H1 (cell line): ENCODE measurements at regions not wholly inside any gene's neighbourhood (a gene's known extent, or its start where the extent isn't known, plus 50 kb on each side); places are given as distances from the start of the nearest gene placed in this dataset.

Experiments
- CTCF ChIA-PET: fragments of 300-600 bp; sonication (Branson Sonifier 250); formaldehyde crosslinking; loops from one replicate; lab custom pipeline; 2021; ENCODE audit not compliant: partially characterized antibody; lab: Charles Lee
- POLR2A ChIA-PET: fragments of 300-600 bp; sonication (Branson Sonifier 250); formaldehyde crosslinking; loops from one replicate; lab custom pipeline; 2021; ENCODE audit warnings: inconsistent platforms; ENCODE audit not compliant: partially characterized antibody; lab: Charles Lee
- DNase-seq, 2 experiments: peaks; one replicate each; pipeline versions ENCODE4 v3.0.0 to v3.0.0-alpha.2; 2010 to 2022; ENCODE audit warnings: low spot score in 2 of 2, low read depth in 1 of 2, mixed read lengths in 1 of 2
- FAIRE-seq: peaks from 2 replicates; lab custom pipeline; 2011; peaks lifted over from hg19 to GRCh38; lab: Jason Lieb, UNC
- H2AFZ ChIP-seq: 2 replicates; pipeline ENCODE4 v1.8.1; 2012; ENCODE audit warnings: low read length, inconsistent platforms
- H2AK5ac ChIP-seq: 2 replicates; pipeline ENCODE4 v1.6.1; 2013; ENCODE audit warnings: low read depth, low read length
- H2BK120ac ChIP-seq: replicated peaks from 2 replicates; pipeline ENCODE3; 2013; ENCODE audit warnings: low read depth, low read length, inconsistent platforms
- H2BK12ac ChIP-seq: 2 replicates; pipeline ENCODE4 v1.6.1; 2013; ENCODE audit warnings: low read depth, low read length
- H2BK15ac ChIP-seq: 2 replicates; pipeline ENCODE4 v1.6.1; 2013; ENCODE audit warnings: low read length
- H2BK20ac ChIP-seq: 2 replicates; pipeline ENCODE4 v1.6.1; 2013; ENCODE audit warnings: low read length
- H2BK5ac ChIP-seq: 2 replicates; pipeline ENCODE4 v1.6.1; 2013; ENCODE audit warnings: low read depth, low read length
- H3K14ac ChIP-seq: 2 replicates; pipeline ENCODE4 v1.6.1; 2013; ENCODE audit warnings: inconsistent platforms; ENCODE audit not compliant: insufficient read length
- H3K18ac ChIP-seq: 2 replicates; pipeline ENCODE4 v1.6.1; 2013; ENCODE audit warnings: low read length; ENCODE audit errors: extremely low read depth
- H3K23ac ChIP-seq: 2 replicates; pipeline ENCODE4 v1.6.1; 2013; ENCODE audit warnings: inconsistent platforms; ENCODE audit not compliant: insufficient read length
- H3K23me2 ChIP-seq: 2 replicates; pipeline ENCODE4 v1.6.1; 2013; ENCODE audit warnings: low read depth, low read length
- H3K27ac ChIP-seq: 2 replicates; pipeline ENCODE4 v1.6.1; 2011; ENCODE audit warnings: low read depth, low read length, inconsistent platforms
- H3K27me3 ChIP-seq, 4 experiments: replicated peaks in 1 of 4; 1 replicate in 1 of 4; 2 replicates in 3 of 4; pipeline versions ENCODE4 v1.6.1 to v1.8.1; 2011 to 2013; ENCODE audit warnings: low read length in 3 of 4, mild to moderate bottlenecking in 3 of 4, inconsistent platforms in 2 of 4, mixed read lengths in 2 of 4, moderate library complexity in 1 of 4; ENCODE audit not compliant: control insufficient read depth in 3 of 4, insufficient read depth in 3 of 4; ENCODE audit errors: extremely low read depth in 1 of 4
- H3K36me3 ChIP-seq, 4 experiments: 2 replicates each; pipeline versions ENCODE4 v1.6.1 to v1.8.1; 2011 to 2013; ENCODE audit warnings: mild to moderate bottlenecking in 4 of 4, low read length in 3 of 4, moderate library complexity in 2 of 4, control low read depth in 1 of 4, inconsistent platforms in 1 of 4; ENCODE audit not compliant: insufficient read depth in 4 of 4, control insufficient read depth in 2 of 4
- H3K4ac ChIP-seq: replicated peaks from 2 replicates; pipeline ENCODE3; 2013; ENCODE audit warnings: low read length, low read depth, mixed read lengths, inconsistent platforms; ENCODE audit not compliant: insufficient read length
- H3K4me1 ChIP-seq, 4 experiments: replicated peaks in 1 of 4; 1 replicate in 1 of 4; 2 replicates in 3 of 4; pipeline versions ENCODE4 v1.6.1 to v1.8.1; 2011 to 2013; ENCODE audit warnings: low read length in 3 of 4, inconsistent platforms in 2 of 4, mixed read lengths in 1 of 4; ENCODE audit not compliant: insufficient read depth in 4 of 4, control insufficient read depth in 3 of 4
- H3K4me2 ChIP-seq, 2 experiments: 2 replicates each; pipeline versions ENCODE4 v1.6.1 to v1.8.1; 2011 to 2013; ENCODE audit warnings: low read depth in 2 of 2, low read length in 2 of 2, control low read depth in 1 of 2, inconsistent platforms in 1 of 2, mild to moderate bottlenecking in 1 of 2; ENCODE audit not compliant: insufficient read depth in 1 of 2
- H3K4me3 ChIP-seq, 4 experiments: fragments of 200-600, 300-600 bp in 1 of 4; sonication (generic), shearing (Covaris generic), sonication (Bioruptor Twin) in 1 of 4; 2 replicates each; pipeline versions ENCODE4 v1.5.1 to v1.8.1; 2011 to 2016; ENCODE audit warnings: low read length in 4 of 4, low read depth in 3 of 4, control low read depth in 2 of 4, inconsistent platforms in 2 of 4, mild to moderate bottlenecking in 2 of 4, mixed read lengths in 1 of 4, moderate library complexity in 1 of 4; ENCODE audit not compliant: insufficient read depth in 2 of 4; ENCODE audit errors: extremely low read depth in 1 of 4
- H3K56ac ChIP-seq: replicated peaks from 2 replicates; pipeline ENCODE3; 2013; ENCODE audit warnings: low read depth, mild to moderate bottlenecking, mixed read lengths, low read length, inconsistent platforms; ENCODE audit not compliant: insufficient read length
- H3K79me1 ChIP-seq: 2 replicates; pipeline ENCODE4 v1.6.1; 2013; ENCODE audit warnings: low read depth, low read length, control low read depth
- H3K79me2 ChIP-seq, 2 experiments: 2 replicates each; pipeline versions ENCODE4 v1.6.1 to v1.8.1; 2012 to 2013; ENCODE audit warnings: low read length in 2 of 2, mild to moderate bottlenecking in 2 of 2, inconsistent platforms in 1 of 2; ENCODE audit not compliant: insufficient read depth in 2 of 2, control insufficient read depth in 1 of 2
- H3K9ac ChIP-seq, 4 experiments: replicated peaks in 1 of 4; 1 replicate in 1 of 4; 2 replicates in 3 of 4; pipeline versions ENCODE4 v1.6.1 to v1.8.1; 2011 to 2013; ENCODE audit warnings: low read depth in 3 of 4, low read length in 3 of 4, control low read depth in 2 of 4, mild to moderate bottlenecking in 2 of 4, moderate library complexity in 2 of 4, inconsistent platforms in 1 of 4; ENCODE audit errors: extremely low read depth in 1 of 4
- H3K9me3 ChIP-seq, 2 experiments: 2 replicates each; pipeline versions ENCODE4 v1.6.1 to v1.8.1; 2012 to 2013; ENCODE audit warnings: mild to moderate bottlenecking in 2 of 2, moderate library complexity in 2 of 2, control low read depth in 1 of 2, inconsistent platforms in 1 of 2, low read depth in 1 of 2, low read length in 1 of 2, mixed read lengths in 1 of 2; ENCODE audit not compliant: insufficient read depth in 2 of 2
- H4K20me1 ChIP-seq, 2 experiments: replicated peaks in 1 of 2; 2 replicates each; pipeline versions ENCODE3 to v1.8.1; 2011 to 2013; ENCODE audit warnings: inconsistent platforms in 2 of 2, low read length in 2 of 2, mild to moderate bottlenecking in 1 of 2; ENCODE audit not compliant: insufficient read depth in 2 of 2, control insufficient read depth in 1 of 2
- H4K5ac ChIP-seq: 2 replicates; pipeline ENCODE4 v1.6.1; 2013; ENCODE audit warnings: low read length, low read depth, mixed read lengths, inconsistent platforms; ENCODE audit not compliant: insufficient read length
- H4K8ac ChIP-seq: 2 replicates; pipeline ENCODE4 v1.8.0; 2013; ENCODE audit warnings: mild to moderate bottlenecking, moderate library complexity, low read length, inconsistent platforms; ENCODE audit not compliant: insufficient read depth; ENCODE audit errors: extremely low read depth
- H4K91ac ChIP-seq: replicated peaks from 2 replicates; pipeline ENCODE3; 2013; ENCODE audit warnings: low read length, mixed read lengths, inconsistent platforms; ENCODE audit not compliant: insufficient read length
- BCL11A ChIP-seq, 2 experiments: IDR thresholded peaks; one replicate each; pipeline ENCODE4 v1.6.1; 2011; ENCODE audit warnings: low read depth in 2 of 2, low read length in 2 of 2, mild to moderate bottlenecking in 2 of 2
- BRCA1 ChIP-seq: IDR thresholded peaks from 2 replicates; pipeline ENCODE4 v1.6.1; 2012; ENCODE audit warnings: low read depth, low read length, improper control_type of control experiment
- CHD1 ChIP-seq: IDR thresholded peaks from 2 replicates; pipeline ENCODE4 v1.6.1; 2012; ENCODE audit warnings: low read depth, low read length, improper control_type of control experiment
- CREB1 ChIP-seq: IDR thresholded peaks from 2 replicates; pipeline ENCODE4 v1.6.1; 2012; ENCODE audit warnings: inconsistent platforms
- KDM5A ChIP-seq: fragments of 200-600 bp; IDR thresholded peaks from 2 replicates; pipeline ENCODE4 v1.7.1; 2012; ENCODE audit warnings: mild to moderate bottlenecking, low read length, inconsistent platforms, mixed read lengths
- POLR2AphosphoS5 ChIP-seq: IDR thresholded peaks from 2 replicates; pipeline ENCODE4 v1.6.1; 2011; ENCODE audit warnings: low read depth, low read length
- SIX5 ChIP-seq: IDR thresholded peaks from 2 replicates; pipeline ENCODE4 v1.6.1; 2011; ENCODE audit warnings: mild to moderate bottlenecking, low read depth, low read length
- SP1 ChIP-seq: IDR thresholded peaks from 2 replicates; pipeline ENCODE4 v1.6.1; 2011; ENCODE audit warnings: low read depth, low read length
- ZNF274 ChIP-seq: IDR thresholded peaks from 2 replicates; pipeline ENCODE4 v1.7.0; 2012; ENCODE audit warnings: low read length, borderline replicate concordance; ENCODE audit errors: extremely low read depth
- WGBS, 2 experiments: shearing (Covaris generic) in 1 of 2; methylation state at CpG; one replicate each; pipeline versions ENCODE4 v1.1.6 to v1.1.7; 2013 to 2015; ENCODE audit warnings: low lambda C conversion rate in 2 of 2, mixed read lengths in 2 of 2, inconsistent platforms in 1 of 2, low coverage in 1 of 2, missing lambda C conversion rate in 1 of 2; ENCODE audit not compliant: insufficient replicate concordance in 2 of 2, insufficient coverage in 1 of 2, insufficient read length in 1 of 2; ENCODE audit errors: extremely low coverage in 1 of 2, missing lambda C conversion rate in 1 of 2; 5-methylcytosine and 5-hydroxymethylcytosine counted together
- TF ChIP-seq, protein P1 (sequence below): IDR thresholded peaks from 2 replicates; pipeline ENCODE4 v1.6.1; 2011; ENCODE audit warnings: low read length, improper control_type of control experiment

DNA sequence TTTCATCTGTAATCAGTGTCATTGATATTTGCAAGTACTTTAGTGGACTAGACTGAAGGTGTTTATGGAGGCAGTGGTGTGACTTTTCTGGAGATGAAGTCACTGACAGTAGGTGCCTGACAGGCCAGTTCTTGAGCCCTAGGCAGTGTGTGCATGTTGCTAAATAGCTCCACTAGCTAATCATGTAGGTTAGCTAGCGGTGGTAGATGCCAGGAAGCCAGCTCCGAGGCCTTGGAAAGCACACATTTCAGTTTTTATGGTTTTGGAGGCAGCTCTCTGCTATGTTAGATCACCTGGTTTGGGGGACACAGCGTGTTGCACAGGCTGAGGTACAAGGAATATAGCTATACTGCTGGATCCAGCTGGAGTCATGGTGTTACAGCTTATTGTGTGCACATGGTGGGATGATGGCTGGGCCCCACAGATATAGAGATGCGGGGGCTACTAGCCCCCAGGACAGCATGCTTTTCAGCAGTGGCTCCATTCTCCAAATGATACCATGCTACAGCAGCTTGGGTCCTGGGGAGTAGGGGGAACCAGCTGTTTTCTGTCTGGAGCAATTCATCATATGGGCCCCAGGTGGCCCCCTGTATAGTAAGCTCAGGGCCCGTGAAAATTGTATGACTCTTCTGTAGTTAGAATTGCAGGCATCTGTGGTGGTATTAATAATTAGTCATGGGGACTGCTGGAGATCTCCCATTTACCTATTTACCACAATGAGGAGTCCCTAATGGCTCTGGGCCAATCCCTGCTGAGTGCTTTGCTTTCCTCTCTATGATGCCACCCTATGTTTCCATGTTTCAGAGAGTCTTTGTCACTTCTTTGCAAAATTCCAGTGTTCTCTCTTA is 367.2 kb upstream of the LMO3 start:
- Histone ChIP-seq H4K20me1 (no peaks in the 10 kb centered on the region), H3K79me1 (no peaks in the 10 kb centered on the region), H3K79me2 (no peaks in the 10 kb centered on the region), H2BK20ac (no peak overlapping the region), H2AFZ (no peak overlapping the region; the same call in 1 of the 2 replicates)
- TF ChIP-seq, protein P1, sequence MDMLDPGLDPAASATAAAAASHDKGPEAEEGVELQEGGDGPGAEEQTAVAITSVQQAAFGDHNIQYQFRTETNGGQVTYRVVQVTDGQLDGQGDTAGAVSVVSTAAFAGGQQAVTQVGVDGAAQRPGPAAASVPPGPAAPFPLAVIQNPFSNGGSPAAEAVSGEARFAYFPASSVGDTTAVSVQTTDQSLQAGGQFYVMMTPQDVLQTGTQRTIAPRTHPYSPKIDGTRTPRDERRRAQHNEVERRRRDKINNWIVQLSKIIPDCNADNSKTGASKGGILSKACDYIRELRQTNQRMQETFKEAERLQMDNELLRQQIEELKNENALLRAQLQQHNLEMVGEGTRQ = no peak
- TF ChIP-seq BRCA1 (no peak), SP1 (no peak), CREB1 (no peak), BCL11A (IDR thresholded peaks at IDR 0.05; ENCODE audit: low read depth in 2 of 2, low read length in 2 of 2) (no peak), KDM5A (no peak), SIX5 (no peak), POLR2AphosphoS5 (no peak), CHD1 (no peak), ZNF274 (no peak)
- TF ChIP-seq, all 59 proteins: peak for 0
- Histone ChIP-seq H3K27ac (no peak overlapping the region), H3K56ac (no peak overlapping the region), H2BK120ac (no peak overlapping the region), H3K9ac (no peak overlapping the region), H4K8ac (no peak overlapping the region), H4K91ac (no peak overlapping the region), H3K9me3 (no peaks in the 10 kb centered on the region), H3K23ac (no peak overlapping the region), H3K4me3 (no peak overlapping the region), H3K36me3 (no peaks in the 10 kb centered on the region), H2BK12ac (no peak overlapping the region), H3K4me1 (no peaks in the 10 kb centered on the region), H3K4ac (no peak overlapping the region), H3K23me2 (no peaks in the 10 kb centered on the region), H3K18ac (no peak overlapping the region), H3K14ac (no peak overlapping the region), H3K4me2 (no peak overlapping the region), H2AK5ac (no peak overlapping the region), H3K27me3 (no peaks in the 10 kb centered on the region), H2BK5ac (no peak overlapping the region), H4K5ac (no peak overlapping the region), H2BK15ac (no peak overlapping the region)
- no peak for DNase-seq
- 86% methylated on average over 5 of the region's 5 CpGs; no CpG with 5 or more reads in 1 of the 2 experiments for WGBS, 2 experiments
- ChIA-PET CTCF (interaction anchor here (1.1 kb wide), 1 partner anchor 33 kb away, joined by 4 read pairs; no protein-coding TSS in a partner anchor), POLR2A (no interaction called here)
- FAIRE-seq = no peak
